Testis (tissue), 2 donors: ENCODE measurements at regions not wholly inside any gene's neighbourhood (a gene's known extent, or its start where the extent isn't known, plus 50 kb on each side); places are given as distances from the start of the nearest gene placed in this dataset.

Source experiments
- POLR2A ChIP-seq: fragments of 450-650 bp; IDR thresholded peaks from one replicate; pipeline ENCODE4 v1.6.1; 2017; ENCODE audit warnings: antibody characterized with exemption, mild to moderate bottlenecking, moderate library complexity
- TF ChIP-seq, protein P1 (sequence below), 3 experiments: fragments of 450-650 bp in 2 of 3; fragments of 200-600 bp in 1 of 3; sonication (generic) in 1 of 3; IDR thresholded peaks; one replicate each; pipeline ENCODE4 v1.5.1; 2016 to 2019; ENCODE audit warnings: antibody characterized with exemption in 3 of 3, mild to moderate bottlenecking in 2 of 3, moderate library complexity in 1 of 3

DNA sequence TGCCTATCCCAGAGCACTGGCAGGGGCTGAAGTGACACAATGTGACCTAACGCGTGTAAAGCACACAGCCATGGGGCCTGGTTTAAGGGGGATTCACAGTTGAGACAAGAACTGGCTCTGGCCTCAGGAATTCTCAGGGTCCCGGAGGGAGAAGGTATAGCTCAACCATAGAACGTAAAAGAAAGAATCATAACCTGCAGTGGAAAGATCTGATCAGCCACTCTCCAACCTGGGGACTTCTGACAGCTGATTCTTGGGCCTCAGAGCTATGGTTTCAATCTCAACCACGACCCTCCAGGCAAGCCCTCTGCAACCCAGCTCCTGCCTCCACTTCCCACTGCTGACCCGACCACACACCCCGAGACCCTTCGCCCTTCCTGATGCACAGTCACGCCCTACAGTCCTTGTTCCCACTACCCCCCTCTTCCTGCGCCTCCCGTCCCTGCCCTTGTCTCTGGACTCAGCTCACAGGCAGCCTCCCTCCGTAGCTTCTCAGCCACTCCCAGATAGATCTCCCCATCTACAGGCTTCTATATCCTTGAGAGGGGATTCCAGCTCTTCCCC is 245.2 kb downstream of the BUB3 start:
- TF ChIP-seq, protein P1, sequence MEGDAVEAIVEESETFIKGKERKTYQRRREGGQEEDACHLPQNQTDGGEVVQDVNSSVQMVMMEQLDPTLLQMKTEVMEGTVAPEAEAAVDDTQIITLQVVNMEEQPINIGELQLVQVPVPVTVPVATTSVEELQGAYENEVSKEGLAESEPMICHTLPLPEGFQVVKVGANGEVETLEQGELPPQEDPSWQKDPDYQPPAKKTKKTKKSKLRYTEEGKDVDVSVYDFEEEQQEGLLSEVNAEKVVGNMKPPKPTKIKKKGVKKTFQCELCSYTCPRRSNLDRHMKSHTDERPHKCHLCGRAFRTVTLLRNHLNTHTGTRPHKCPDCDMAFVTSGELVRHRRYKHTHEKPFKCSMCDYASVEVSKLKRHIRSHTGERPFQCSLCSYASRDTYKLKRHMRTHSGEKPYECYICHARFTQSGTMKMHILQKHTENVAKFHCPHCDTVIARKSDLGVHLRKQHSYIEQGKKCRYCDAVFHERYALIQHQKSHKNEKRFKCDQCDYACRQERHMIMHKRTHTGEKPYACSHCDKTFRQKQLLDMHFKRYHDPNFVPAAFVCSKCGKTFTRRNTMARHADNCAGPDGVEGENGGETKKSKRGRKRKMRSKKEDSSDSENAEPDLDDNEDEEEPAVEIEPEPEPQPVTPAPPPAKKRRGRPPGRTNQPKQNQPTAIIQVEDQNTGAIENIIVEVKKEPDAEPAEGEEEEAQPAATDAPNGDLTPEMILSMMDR (IDR thresholded peaks at IDR 0.05): no peak
- no peak for TF ChIP-seq POLR2A
